Thyroid gland (tissue), 4 donors: ENCODE measurements at regions not wholly inside any gene's neighbourhood (a gene's known extent, or its start where the extent isn't known, plus 50 kb on each side); places are given as distances from the start of the nearest gene placed in this dataset.

Experiments used
- POLR2A ChIP-seq, 2 donors: fragments of 450-650 bp; IDR thresholded peaks; one replicate each; pipeline ENCODE4 v1.6.1; 2017; ENCODE audit warnings: antibody characterized with exemption in 2 of 2, mild to moderate bottlenecking in 2 of 2, moderate library complexity in 1 of 2
- TF ChIP-seq, protein P1 (sequence below), 6 experiments: fragments of 200-600 bp in 3 of 6; fragments of 450-650 bp in 3 of 6; sonication (generic) in 3 of 6; IDR thresholded peaks; one replicate each; pipeline ENCODE4 v1.5.1; 2016 to 2019; ENCODE audit warnings: antibody characterized with exemption in 6 of 6, mild to moderate bottlenecking in 2 of 6, inconsistent platforms in 1 of 6, moderate library complexity in 1 of 6

DNA sequence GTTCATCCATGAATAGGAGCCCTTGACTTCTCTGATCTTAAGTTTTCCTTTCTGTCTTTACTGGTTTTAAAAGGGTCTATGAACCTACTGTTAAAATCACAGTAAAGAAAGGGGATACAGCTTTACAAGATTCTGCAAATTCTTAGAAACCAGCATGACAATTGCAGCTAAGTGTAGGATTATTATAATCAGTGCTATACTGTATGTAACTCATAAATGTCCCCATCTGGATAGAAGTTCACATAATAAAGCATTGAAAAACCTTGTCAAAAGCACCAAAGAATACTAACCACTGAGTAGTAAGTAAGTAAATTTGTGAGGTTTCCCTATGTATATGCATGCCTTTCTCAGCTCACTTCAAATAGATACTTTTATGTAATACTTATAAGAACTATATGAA lies 724.6 kb downstream of the CENPC start:
- TF ChIP-seq, protein P1, sequence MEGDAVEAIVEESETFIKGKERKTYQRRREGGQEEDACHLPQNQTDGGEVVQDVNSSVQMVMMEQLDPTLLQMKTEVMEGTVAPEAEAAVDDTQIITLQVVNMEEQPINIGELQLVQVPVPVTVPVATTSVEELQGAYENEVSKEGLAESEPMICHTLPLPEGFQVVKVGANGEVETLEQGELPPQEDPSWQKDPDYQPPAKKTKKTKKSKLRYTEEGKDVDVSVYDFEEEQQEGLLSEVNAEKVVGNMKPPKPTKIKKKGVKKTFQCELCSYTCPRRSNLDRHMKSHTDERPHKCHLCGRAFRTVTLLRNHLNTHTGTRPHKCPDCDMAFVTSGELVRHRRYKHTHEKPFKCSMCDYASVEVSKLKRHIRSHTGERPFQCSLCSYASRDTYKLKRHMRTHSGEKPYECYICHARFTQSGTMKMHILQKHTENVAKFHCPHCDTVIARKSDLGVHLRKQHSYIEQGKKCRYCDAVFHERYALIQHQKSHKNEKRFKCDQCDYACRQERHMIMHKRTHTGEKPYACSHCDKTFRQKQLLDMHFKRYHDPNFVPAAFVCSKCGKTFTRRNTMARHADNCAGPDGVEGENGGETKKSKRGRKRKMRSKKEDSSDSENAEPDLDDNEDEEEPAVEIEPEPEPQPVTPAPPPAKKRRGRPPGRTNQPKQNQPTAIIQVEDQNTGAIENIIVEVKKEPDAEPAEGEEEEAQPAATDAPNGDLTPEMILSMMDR (IDR thresholded peaks at IDR 0.05): no peak
- TF ChIP-seq POLR2A (IDR thresholded peaks at IDR 0.05): no peak
